ENCODE measurements at regions not wholly inside any gene's neighbourhood (a gene's known extent, or its start where the extent isn't known, plus 50 kb on each side); places are given as distances from the start of the nearest gene placed in this dataset.

DNA sequence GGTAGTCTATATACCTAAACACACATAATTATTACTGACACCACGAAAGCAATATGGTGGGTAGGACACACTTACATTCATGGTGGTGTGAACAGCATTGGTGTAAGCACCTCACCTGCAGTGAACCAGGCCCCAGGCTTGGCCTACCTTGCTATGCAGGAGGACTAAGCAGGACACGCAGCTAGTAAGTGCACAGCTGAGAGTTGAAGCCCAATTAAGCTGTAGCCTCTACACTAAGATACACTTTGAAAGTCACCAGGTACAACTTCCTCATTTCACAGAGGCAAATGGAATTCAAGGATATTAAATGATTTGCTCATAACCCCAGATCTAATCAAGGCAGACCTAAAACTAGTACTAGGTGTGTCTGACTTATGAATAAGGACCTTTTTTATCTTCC, 145.8 kb upstream of the PAPPA start:
- no peak for ATAC-seq
- no peaks in the 10 kb centered on the region for H3K4me1 ChIP-seq (ENCODE audit: control insufficient read depth, insufficient read depth, low read length)
- H3K9me3 ChIP-seq (ENCODE audit: control insufficient read depth, insufficient read depth, low read depth, low read length) = no peaks in the 10 kb centered on the region
- no peaks in the 10 kb centered on the region for H3K36me3 ChIP-seq (ENCODE audit: control insufficient read depth, insufficient read depth, low read length)
- intact Hi-C loops (cut with micrococcal nuclease; ENCODE audit: unreplicated experiment) (no loop called here), in situ Hi-C loops (cut with HindIII; ENCODE audit: low pct_unique_long_range_greater_than_20kb, low sequenced_read_pairs) (no loop called here)
- POLR2A ChIA-PET = no interaction called here
- TF ChIP-seq TCF7L2 (IDR thresholded peaks at IDR 0.05; ENCODE audit: low read depth, low read length) = no peak
- TF ChIP-seq POLR2AphosphoS5 (IDR thresholded peaks at IDR 0.05; ENCODE audit: low read depth, low read length) = no peak
- TF ChIP-seq, protein P1, sequence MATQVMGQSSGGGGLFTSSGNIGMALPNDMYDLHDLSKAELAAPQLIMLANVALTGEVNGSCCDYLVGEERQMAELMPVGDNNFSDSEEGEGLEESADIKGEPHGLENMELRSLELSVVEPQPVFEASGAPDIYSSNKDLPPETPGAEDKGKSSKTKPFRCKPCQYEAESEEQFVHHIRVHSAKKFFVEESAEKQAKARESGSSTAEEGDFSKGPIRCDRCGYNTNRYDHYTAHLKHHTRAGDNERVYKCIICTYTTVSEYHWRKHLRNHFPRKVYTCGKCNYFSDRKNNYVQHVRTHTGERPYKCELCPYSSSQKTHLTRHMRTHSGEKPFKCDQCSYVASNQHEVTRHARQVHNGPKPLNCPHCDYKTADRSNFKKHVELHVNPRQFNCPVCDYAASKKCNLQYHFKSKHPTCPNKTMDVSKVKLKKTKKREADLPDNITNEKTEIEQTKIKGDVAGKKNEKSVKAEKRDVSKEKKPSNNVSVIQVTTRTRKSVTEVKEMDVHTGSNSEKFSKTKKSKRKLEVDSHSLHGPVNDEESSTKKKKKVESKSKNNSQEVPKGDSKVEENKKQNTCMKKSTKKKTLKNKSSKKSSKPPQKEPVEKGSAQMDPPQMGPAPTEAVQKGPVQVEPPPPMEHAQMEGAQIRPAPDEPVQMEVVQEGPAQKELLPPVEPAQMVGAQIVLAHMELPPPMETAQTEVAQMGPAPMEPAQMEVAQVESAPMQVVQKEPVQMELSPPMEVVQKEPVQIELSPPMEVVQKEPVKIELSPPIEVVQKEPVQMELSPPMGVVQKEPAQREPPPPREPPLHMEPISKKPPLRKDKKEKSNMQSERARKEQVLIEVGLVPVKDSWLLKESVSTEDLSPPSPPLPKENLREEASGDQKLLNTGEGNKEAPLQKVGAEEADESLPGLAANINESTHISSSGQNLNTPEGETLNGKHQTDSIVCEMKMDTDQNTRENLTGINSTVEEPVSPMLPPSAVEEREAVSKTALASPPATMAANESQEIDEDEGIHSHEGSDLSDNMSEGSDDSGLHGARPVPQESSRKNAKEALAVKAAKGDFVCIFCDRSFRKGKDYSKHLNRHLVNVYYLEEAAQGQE (IDR thresholded peaks at IDR 0.05; ENCODE audit: insufficient read depth in 1 of 2, low read depth in 2 of 2, low read length in 1 of 2) = no peak
- TF ChIP-seq SIN3A (IDR thresholded peaks at IDR 0.05; ENCODE audit: borderline replicate concordance, insufficient read depth, low read depth, low read length) = no peak
- TF ChIP-seq, protein P2, sequence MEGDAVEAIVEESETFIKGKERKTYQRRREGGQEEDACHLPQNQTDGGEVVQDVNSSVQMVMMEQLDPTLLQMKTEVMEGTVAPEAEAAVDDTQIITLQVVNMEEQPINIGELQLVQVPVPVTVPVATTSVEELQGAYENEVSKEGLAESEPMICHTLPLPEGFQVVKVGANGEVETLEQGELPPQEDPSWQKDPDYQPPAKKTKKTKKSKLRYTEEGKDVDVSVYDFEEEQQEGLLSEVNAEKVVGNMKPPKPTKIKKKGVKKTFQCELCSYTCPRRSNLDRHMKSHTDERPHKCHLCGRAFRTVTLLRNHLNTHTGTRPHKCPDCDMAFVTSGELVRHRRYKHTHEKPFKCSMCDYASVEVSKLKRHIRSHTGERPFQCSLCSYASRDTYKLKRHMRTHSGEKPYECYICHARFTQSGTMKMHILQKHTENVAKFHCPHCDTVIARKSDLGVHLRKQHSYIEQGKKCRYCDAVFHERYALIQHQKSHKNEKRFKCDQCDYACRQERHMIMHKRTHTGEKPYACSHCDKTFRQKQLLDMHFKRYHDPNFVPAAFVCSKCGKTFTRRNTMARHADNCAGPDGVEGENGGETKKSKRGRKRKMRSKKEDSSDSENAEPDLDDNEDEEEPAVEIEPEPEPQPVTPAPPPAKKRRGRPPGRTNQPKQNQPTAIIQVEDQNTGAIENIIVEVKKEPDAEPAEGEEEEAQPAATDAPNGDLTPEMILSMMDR (IDR thresholded peaks at IDR 0.05) = no peak
- no peak overlapping the region for H3K27ac ChIP-seq (ENCODE audit: low read length)
- CTCF ChIA-PET = no interaction called here
- H3K4me3 ChIP-seq (ENCODE audit: low read depth in 2 of 2, low read length in 2 of 2) = no peak overlapping the region
- no peak for DNase-seq (ENCODE audit: low read depth, low spot score)
- no peaks in the 10 kb centered on the region for H3K27me3 ChIP-seq (ENCODE audit: control insufficient read depth, insufficient read depth, low read length)
- no TSS peak for BruUV-seq (replicated peaks)

DNA sequence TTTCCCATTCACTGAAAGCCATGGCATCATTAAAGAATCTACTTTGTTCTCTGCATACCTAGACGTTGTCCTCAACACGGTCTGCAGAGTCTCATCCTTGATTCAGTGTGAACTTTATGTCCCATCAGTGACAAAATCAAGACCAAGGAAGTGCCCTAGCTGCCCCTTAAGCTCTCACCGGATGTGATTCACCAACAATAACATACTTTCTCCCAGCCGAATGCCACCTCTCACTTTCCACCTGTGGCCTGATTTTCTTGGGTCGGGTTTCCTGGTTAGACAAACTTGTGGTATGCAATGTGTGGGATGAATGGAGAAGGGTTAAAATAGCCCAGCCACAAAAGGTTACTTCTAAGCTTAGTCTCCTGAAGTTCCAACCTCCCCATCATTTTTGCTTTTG, 145.3 kb upstream of the PAPPA start:
- DNase-seq (ENCODE audit: low read depth, low spot score) (no peak), ATAC-seq (no peak)
- CTCF ChIA-PET = no interaction called here
- TF ChIP-seq, protein P1 (IDR thresholded peaks at IDR 0.05; ENCODE audit: insufficient read depth in 1 of 2, low read depth in 2 of 2, low read length in 1 of 2) = no peak
- TF ChIP-seq SIN3A (IDR thresholded peaks at IDR 0.05; ENCODE audit: borderline replicate concordance, insufficient read depth, low read depth, low read length) = no peak
- Histone ChIP-seq H3K9me3 (ENCODE audit: control insufficient read depth, insufficient read depth, low read depth, low read length) (no peaks in the 10 kb centered on the region), H3K4me3 (ENCODE audit: low read depth in 2 of 2, low read length in 2 of 2) (no peak overlapping the region), H3K4me1 (ENCODE audit: control insufficient read depth, insufficient read depth, low read length) (no peaks in the 10 kb centered on the region), H3K27ac (ENCODE audit: low read length) (no peak overlapping the region), H3K36me3 (ENCODE audit: control insufficient read depth, insufficient read depth, low read length) (no peaks in the 10 kb centered on the region), H3K27me3 (ENCODE audit: control insufficient read depth, insufficient read depth, low read length) (no peaks in the 10 kb centered on the region)
- POLR2A ChIA-PET = no interaction called here
- no TSS peak for BruUV-seq (replicated peaks)
- intact Hi-C loops (cut with micrococcal nuclease; ENCODE audit: unreplicated experiment) (no loop called here), in situ Hi-C loops (cut with HindIII; ENCODE audit: low pct_unique_long_range_greater_than_20kb, low sequenced_read_pairs) (no loop called here)
